OCI-LY3 (cell line): ENCODE measurements at regions not wholly inside any gene's neighbourhood (a gene's known extent, or its start where the extent isn't known, plus 50 kb on each side); places are given as distances from the start of the nearest gene placed in this dataset.

Source experiments
- H2AFZ ChIP-seq: fragments of 200-600, 300-600 bp; shearing (Covaris generic); 2 replicates; pipeline ENCODE4 v1.6.0; 2014; ENCODE audit warnings: antibody characterized with exemption, low read depth, low read length
- H3K27ac ChIP-seq: fragments of 200-600, 300-600 bp; sonication (generic); 2 replicates; pipeline ENCODE4 v1.5.1; 2014; ENCODE audit warnings: mild to moderate bottlenecking, low read length, moderate library complexity, mixed read lengths
- H3K27me3 ChIP-seq: fragments of 200-600, 300-600 bp; sonication (generic); 2 replicates; pipeline ENCODE4 v1.6.1; 2014; ENCODE audit warnings: low read depth, low read length, mixed read lengths
- H3K36me3 ChIP-seq: fragments of 200-600, 300-600 bp; sonication (generic); replicated peaks from 2 replicates; pipeline ENCODE3; 2014; ENCODE audit warnings: low read depth, low read length, mixed read lengths
- H3K4me1 ChIP-seq: fragments of 300-600, 200-600 bp; sonication (generic); 2 replicates; pipeline ENCODE4 v1.6.1; 2014; ENCODE audit warnings: low read length, mixed read lengths
- H3K4me2 ChIP-seq: fragments of 200-600, 300-600 bp; sonication (generic); 2 replicates; pipeline ENCODE4 v1.6.1; 2014; ENCODE audit warnings: low read length, mixed read lengths
- H3K4me3 ChIP-seq: fragments of 300-600, 200-600 bp; sonication (generic); 2 replicates; pipeline ENCODE4 v1.5.1; 2014; ENCODE audit warnings: antibody characterized with exemption, mild to moderate bottlenecking, low read length, moderate library complexity
- H3K79me2 ChIP-seq: fragments of 300-600, 200-600 bp; shearing (Covaris generic); 2 replicates; pipeline ENCODE4 v1.6.1; 2014; ENCODE audit warnings: mild to moderate bottlenecking, low read length, mixed read lengths
- H3K9ac ChIP-seq: fragments of 300-600, 200-600 bp; shearing (Covaris generic); 2 replicates; pipeline ENCODE4 v1.6.0; 2014; ENCODE audit warnings: mild to moderate bottlenecking, low read length, moderate library complexity
- H3K9me3 ChIP-seq: fragments of 200-600, 300-600 bp; shearing (Covaris generic); 2 replicates; pipeline ENCODE4 v1.6.1; 2014; ENCODE audit warnings: low read length, mixed read lengths; ENCODE audit not compliant: insufficient read depth
- H4K20me1 ChIP-seq: fragments of 200-600, 300-600 bp; sonication (generic); 2 replicates; pipeline ENCODE4 v1.6.1; 2016; ENCODE audit warnings: low read length, mixed read lengths; ENCODE audit not compliant: insufficient read depth
- CTCF ChIP-seq: fragments of 200-600, 300-600 bp; sonication (generic); IDR thresholded peaks from 2 replicates; pipeline ENCODE4 v1.5.1; 2014; ENCODE audit warnings: antibody characterized with exemption, low read length, low read depth
- EZH2phosphoT487 ChIP-seq: fragments of 200-600 bp; shearing (Covaris generic); IDR thresholded peaks from 2 replicates; pipeline ENCODE4 v1.6.1; 2018; ENCODE audit warnings: antibody characterized with exemption, mixed run types, low read depth

GRCh38 chr11:33549483-33549882 lies 151.1 kb downstream of the C11orf91 start:
- no peaks in the 10 kb centered on the region for H3K4me1 ChIP-seq
- H3K4me2 ChIP-seq: no peak overlapping the region
- H4K20me1 ChIP-seq: no peaks in the 10 kb centered on the region
- no peaks in the 10 kb centered on the region for H3K36me3 ChIP-seq
- H2AFZ ChIP-seq: no peak overlapping the region
- H3K9me3 ChIP-seq: no peaks in the 10 kb centered on the region
- no peak overlapping the region for H3K9ac ChIP-seq
- no peak overlapping the region for H3K27ac ChIP-seq
- no peaks in the 10 kb centered on the region for H3K79me2 ChIP-seq
- peaks cover 51% of the 10 kb centered on the region for H3K27me3 ChIP-seq
- TF ChIP-seq CTCF (no peak), EZH2phosphoT487 (no peak)
- H3K4me3 ChIP-seq: no peak overlapping the region

- H3K79me2 ChIP-seq: no peaks in the 10 kb centered on the region
- H3K4me3 ChIP-seq: no peak overlapping the region
- H4K20me1 ChIP-seq: no peaks in the 10 kb centered on the region
- no peak overlapping the region for H3K27ac ChIP-seq
- no peak overlapping the region for H3K4me2 ChIP-seq
- H3K27me3 ChIP-seq: peaks cover 61% of the 10 kb centered on the region
- no peaks in the 10 kb centered on the region for H3K9me3 ChIP-seq
- no peak overlapping the region for H3K9ac ChIP-seq
- no peaks in the 10 kb centered on the region for H3K4me1 ChIP-seq
- no peaks in the 10 kb centered on the region for H3K36me3 ChIP-seq
- no peak overlapping the region for H2AFZ ChIP-seq
- no peak for TF ChIP-seq CTCF
- TF ChIP-seq EZH2phosphoT487: no peak
Measured at GRCh38 chr11:33545931-33546330, 154.7 kb downstream of the C11orf91 start.

GRCh38 chr11:33544593-33545373 lies 155.8 kb downstream of the C11orf91 start:
- Histone ChIP-seq H3K9me3 (no peaks in the 10 kb centered on the region), H3K27ac (no peak overlapping the region), H4K20me1 (no peaks in the 10 kb centered on the region), H2AFZ (no peak overlapping the region), H3K36me3 (no peaks in the 10 kb centered on the region), H3K4me2 (no peak overlapping the region), H3K4me1 (no peaks in the 10 kb centered on the region), H3K27me3 (peaks cover 58% of the 10 kb centered on the region), H3K9ac (no peak overlapping the region), H3K79me2 (no peaks in the 10 kb centered on the region), H3K4me3 (no peak overlapping the region)
- no peak for TF ChIP-seq CTCF
- TF ChIP-seq EZH2phosphoT487: no peak

- Histone ChIP-seq H3K4me3 (no peak overlapping the region), H3K9ac (no peak overlapping the region), H2AFZ (no peak overlapping the region), H3K9me3 (no peaks in the 10 kb centered on the region), H4K20me1 (no peaks in the 10 kb centered on the region), H3K27me3 (peaks cover 52% of the 10 kb centered on the region), H3K79me2 (no peaks in the 10 kb centered on the region), H3K36me3 (no peaks in the 10 kb centered on the region), H3K4me1 (no peaks in the 10 kb centered on the region), H3K27ac (no peak overlapping the region), H3K4me2 (no peak overlapping the region)
- TF ChIP-seq CTCF (no peak), EZH2phosphoT487 (no peak)
Measured at GRCh38 chr11:33543823-33544222, 156.8 kb downstream of the C11orf91 start.
